ENCODE measurements at regions not wholly inside any gene's neighbourhood (a gene's known extent, or its start where the extent isn't known, plus 50 kb on each side); places are given as distances from the start of the nearest gene placed in this dataset.

DNA sequence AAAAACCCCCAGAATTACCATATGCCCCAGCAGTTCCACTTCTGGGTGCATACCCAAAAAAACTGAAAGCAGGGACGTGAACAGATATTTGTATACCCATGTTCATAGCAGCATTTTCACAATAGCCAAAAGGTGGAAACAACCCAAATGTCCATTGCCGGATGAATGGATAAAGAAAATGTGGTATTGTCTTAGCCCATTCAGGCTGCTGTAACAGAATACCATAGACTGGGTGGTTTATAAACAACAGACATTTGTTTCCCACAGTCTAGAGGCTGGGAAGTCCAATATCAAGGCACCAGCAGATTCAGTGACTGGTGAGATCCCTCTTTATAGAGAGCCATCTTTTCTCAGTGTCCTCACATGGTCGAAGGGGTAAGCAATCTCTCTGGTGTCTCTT is 182.1 kb upstream of the ANKRD28 start:
- Histone ChIP-seq H2AFZ (no peak overlapping the region), H3K9ac (no peak overlapping the region), H3K79me2 (no peaks in the 10 kb centered on the region), H3K4me1 (no peaks in the 10 kb centered on the region), H3K9me3 (ENCODE audit: control insufficient read depth, low read length) (no peaks in the 10 kb centered on the region), H3K27ac (no peak overlapping the region), H3K4me2 (ENCODE audit: low read length) (no peak overlapping the region), H3K36me3 (ENCODE audit: control insufficient read depth, insufficient read depth, low read length) (no peaks in the 10 kb centered on the region), H3K27me3 (ENCODE audit: control insufficient read depth, insufficient read depth, low read length) (no peaks in the 10 kb centered on the region), H3K4me3 (ENCODE audit: low read depth, low read length) (no peak overlapping the region)
- TF ChIP-seq, protein P1, sequence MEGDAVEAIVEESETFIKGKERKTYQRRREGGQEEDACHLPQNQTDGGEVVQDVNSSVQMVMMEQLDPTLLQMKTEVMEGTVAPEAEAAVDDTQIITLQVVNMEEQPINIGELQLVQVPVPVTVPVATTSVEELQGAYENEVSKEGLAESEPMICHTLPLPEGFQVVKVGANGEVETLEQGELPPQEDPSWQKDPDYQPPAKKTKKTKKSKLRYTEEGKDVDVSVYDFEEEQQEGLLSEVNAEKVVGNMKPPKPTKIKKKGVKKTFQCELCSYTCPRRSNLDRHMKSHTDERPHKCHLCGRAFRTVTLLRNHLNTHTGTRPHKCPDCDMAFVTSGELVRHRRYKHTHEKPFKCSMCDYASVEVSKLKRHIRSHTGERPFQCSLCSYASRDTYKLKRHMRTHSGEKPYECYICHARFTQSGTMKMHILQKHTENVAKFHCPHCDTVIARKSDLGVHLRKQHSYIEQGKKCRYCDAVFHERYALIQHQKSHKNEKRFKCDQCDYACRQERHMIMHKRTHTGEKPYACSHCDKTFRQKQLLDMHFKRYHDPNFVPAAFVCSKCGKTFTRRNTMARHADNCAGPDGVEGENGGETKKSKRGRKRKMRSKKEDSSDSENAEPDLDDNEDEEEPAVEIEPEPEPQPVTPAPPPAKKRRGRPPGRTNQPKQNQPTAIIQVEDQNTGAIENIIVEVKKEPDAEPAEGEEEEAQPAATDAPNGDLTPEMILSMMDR (IDR thresholded peaks at IDR 0.05) = no peak

DNA sequence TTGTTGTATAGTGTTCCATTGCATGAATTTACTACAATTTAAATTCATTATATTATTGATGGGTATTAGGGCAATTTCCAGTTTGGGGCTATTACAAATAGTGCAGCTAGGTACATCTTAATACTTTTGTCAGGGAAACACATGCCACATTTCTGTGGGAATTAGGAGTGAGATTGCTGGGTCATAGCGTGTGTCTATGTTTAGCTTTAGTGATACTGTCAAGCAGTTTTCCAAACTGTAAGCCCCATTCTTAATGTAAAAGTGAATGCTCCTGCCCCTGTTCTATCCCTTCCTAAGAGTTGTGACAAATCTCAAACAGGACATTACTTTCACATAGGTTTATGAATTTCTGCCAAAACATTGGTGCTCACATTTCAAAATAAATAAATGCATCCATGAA is 184.5 kb upstream of the ANKRD28 start:
- H3K36me3 ChIP-seq (ENCODE audit: control insufficient read depth, insufficient read depth, low read length) = no peaks in the 10 kb centered on the region
- TF ChIP-seq, protein P1 (IDR thresholded peaks at IDR 0.05) = no peak
- H3K4me1 ChIP-seq = no peaks in the 10 kb centered on the region
- H2AFZ ChIP-seq = no peak overlapping the region
- no peaks in the 10 kb centered on the region for H3K27me3 ChIP-seq (ENCODE audit: control insufficient read depth, insufficient read depth, low read length)
- H3K9me3 ChIP-seq (ENCODE audit: control insufficient read depth, low read length) = no peaks in the 10 kb centered on the region
- H3K4me2 ChIP-seq (ENCODE audit: low read length) = no peak overlapping the region
- no peak overlapping the region for H3K27ac ChIP-seq
- H3K4me3 ChIP-seq (ENCODE audit: low read depth, low read length) = no peak overlapping the region
- H3K79me2 ChIP-seq = no peaks in the 10 kb centered on the region
- H3K9ac ChIP-seq = no peak overlapping the region

DNA sequence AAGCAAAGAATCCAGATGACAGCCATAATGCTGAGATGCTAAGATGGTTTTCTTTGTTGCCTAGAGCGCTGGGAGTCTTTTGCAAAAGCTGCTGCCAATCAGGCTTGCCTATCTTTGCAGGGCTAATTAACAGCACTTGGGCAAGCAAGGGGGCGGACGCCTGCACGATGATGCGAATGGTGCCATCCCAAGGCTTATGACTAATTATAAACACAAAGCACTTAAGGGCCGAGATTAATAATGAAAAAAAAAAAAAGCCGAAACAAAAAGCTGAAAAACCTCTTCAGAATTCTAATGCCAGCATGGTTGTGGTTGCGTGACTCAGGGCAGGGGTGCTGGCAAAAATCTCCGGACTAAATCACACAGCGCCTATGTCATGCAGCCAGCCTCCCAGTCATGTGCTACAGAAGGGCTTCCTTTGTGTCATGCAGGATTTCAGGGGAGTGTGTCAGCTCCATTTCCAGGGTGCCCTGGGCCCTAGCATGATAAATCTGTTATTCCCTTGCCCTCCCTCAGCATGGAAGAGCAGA is 185.0 kb upstream of the ANKRD28 start:
- no peak overlapping the region for H3K4me3 ChIP-seq (ENCODE audit: low read depth, low read length)
- H2AFZ ChIP-seq = no peak overlapping the region
- H3K36me3 ChIP-seq (ENCODE audit: control insufficient read depth, insufficient read depth, low read length) = no peaks in the 10 kb centered on the region
- no peaks in the 10 kb centered on the region for H3K4me1 ChIP-seq
- no peaks in the 10 kb centered on the region for H3K9me3 ChIP-seq (ENCODE audit: control insufficient read depth, low read length)
- no peak overlapping the region for H3K4me2 ChIP-seq (ENCODE audit: low read length)
- no peaks in the 10 kb centered on the region for H3K27me3 ChIP-seq (ENCODE audit: control insufficient read depth, insufficient read depth, low read length)
- TF ChIP-seq, protein P1 (IDR thresholded peaks at IDR 0.05) = no peak
- H3K79me2 ChIP-seq = no peaks in the 10 kb centered on the region
- no peak overlapping the region for H3K27ac ChIP-seq
- no peak overlapping the region for H3K9ac ChIP-seq

DNA sequence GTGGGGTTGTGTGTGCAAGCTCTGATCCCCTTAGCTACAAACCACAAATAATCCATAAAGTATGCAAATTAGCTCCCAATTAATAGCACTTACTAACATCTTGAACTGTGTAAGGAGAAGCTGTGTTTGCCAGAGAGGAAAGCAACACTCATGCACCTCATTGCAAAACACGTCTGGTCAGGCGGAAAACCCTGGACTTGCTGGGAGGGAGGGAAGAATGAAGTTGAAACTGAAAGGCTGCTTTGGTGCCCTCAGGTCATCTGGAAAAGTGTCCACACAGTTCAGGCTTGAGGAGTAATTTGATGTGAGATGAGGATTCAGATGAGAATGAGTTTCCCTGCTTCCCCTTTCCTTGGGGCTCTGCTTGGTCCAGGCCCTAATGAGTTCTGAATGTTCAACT is 185.5 kb upstream of the ANKRD28 start:
- TF ChIP-seq, protein P1 (IDR thresholded peaks at IDR 0.05) = no peak
- no peak overlapping the region for H2AFZ ChIP-seq
- H3K4me2 ChIP-seq (ENCODE audit: low read length) = no peak overlapping the region
- H3K27ac ChIP-seq = no peak overlapping the region
- H3K79me2 ChIP-seq = no peaks in the 10 kb centered on the region
- H3K9me3 ChIP-seq (ENCODE audit: control insufficient read depth, low read length) = no peaks in the 10 kb centered on the region
- H3K4me3 ChIP-seq (ENCODE audit: low read depth, low read length) = no peak overlapping the region
- no peak overlapping the region for H3K9ac ChIP-seq
- H3K27me3 ChIP-seq (ENCODE audit: control insufficient read depth, insufficient read depth, low read length) = no peaks in the 10 kb centered on the region
- no peaks in the 10 kb centered on the region for H3K4me1 ChIP-seq
- no peaks in the 10 kb centered on the region for H3K36me3 ChIP-seq (ENCODE audit: control insufficient read depth, insufficient read depth, low read length)

DNA sequence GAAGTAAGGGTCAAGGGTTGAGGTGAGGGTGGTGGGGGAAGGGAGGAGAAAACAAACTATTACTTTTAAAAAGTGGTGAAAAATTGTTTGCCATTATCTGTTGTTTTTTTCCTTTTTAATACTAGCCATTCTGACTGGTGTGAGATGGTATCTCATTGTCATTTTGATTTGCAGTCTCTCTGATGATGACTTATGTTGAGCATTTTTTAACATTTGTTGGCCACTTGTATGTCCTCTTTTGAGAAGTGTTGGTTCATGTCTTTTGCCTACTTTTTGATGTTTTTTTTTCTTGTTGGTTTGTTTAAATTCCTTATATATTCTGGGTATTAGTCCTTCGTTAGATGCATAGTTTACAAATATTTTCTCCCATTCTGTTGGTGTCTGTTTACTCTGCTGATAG is 185.9 kb upstream of the ANKRD28 start:
- Histone ChIP-seq H3K27me3 (ENCODE audit: control insufficient read depth, insufficient read depth, low read length) (no peaks in the 10 kb centered on the region), H3K4me2 (ENCODE audit: low read length) (no peak overlapping the region), H3K27ac (no peak overlapping the region), H3K79me2 (no peaks in the 10 kb centered on the region), H3K4me1 (no peaks in the 10 kb centered on the region), H3K4me3 (ENCODE audit: low read depth, low read length) (no peak overlapping the region), H3K9ac (no peak overlapping the region), H3K36me3 (ENCODE audit: control insufficient read depth, insufficient read depth, low read length) (no peaks in the 10 kb centered on the region), H2AFZ (no peak overlapping the region), H3K9me3 (ENCODE audit: control insufficient read depth, low read length) (no peaks in the 10 kb centered on the region)
- TF ChIP-seq, protein P1 (IDR thresholded peaks at IDR 0.05) = no peak

Data from parathyroid adenoma (tissue), 2 donors.